ENCODE measurements at regions not wholly inside any gene's neighbourhood (a gene's known extent, or its start where the extent isn't known, plus 50 kb on each side); places are given as distances from the start of the nearest gene placed in this dataset.

DNA sequence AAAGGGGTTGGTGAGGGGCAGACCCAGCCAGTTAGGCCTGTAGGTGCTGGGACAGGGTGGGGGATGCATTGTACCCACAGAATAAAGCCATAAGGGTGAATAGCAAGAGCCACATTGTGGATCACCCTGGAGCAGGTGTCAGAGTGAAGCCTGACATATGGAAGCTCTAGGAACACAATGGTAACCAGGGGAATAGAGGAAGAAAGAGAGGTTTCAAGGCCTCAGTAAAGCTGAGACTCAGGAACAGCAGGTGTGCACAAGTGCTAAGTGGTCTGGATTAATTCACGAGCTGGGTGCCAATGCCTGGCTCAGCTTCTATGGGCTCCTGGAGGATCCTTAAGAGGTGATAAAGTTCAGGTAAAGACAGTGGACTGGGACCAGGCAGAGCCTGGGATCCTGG is 323.7 kb upstream of the CTNNB1 start:
- TF ChIP-seq, protein P1, sequence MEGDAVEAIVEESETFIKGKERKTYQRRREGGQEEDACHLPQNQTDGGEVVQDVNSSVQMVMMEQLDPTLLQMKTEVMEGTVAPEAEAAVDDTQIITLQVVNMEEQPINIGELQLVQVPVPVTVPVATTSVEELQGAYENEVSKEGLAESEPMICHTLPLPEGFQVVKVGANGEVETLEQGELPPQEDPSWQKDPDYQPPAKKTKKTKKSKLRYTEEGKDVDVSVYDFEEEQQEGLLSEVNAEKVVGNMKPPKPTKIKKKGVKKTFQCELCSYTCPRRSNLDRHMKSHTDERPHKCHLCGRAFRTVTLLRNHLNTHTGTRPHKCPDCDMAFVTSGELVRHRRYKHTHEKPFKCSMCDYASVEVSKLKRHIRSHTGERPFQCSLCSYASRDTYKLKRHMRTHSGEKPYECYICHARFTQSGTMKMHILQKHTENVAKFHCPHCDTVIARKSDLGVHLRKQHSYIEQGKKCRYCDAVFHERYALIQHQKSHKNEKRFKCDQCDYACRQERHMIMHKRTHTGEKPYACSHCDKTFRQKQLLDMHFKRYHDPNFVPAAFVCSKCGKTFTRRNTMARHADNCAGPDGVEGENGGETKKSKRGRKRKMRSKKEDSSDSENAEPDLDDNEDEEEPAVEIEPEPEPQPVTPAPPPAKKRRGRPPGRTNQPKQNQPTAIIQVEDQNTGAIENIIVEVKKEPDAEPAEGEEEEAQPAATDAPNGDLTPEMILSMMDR (IDR thresholded peaks at IDR 0.05) = no peak
- no peak for TF ChIP-seq POLR2AphosphoS5 (IDR thresholded peaks at IDR 0.05)
- no peak for TF ChIP-seq POLR2A (IDR thresholded peaks at IDR 0.05)
